MM.1S (cell line): ENCODE measurements at regions not wholly inside any gene's neighbourhood (a gene's known extent, or its start where the extent isn't known, plus 50 kb on each side); places are given as distances from the start of the nearest gene placed in this dataset.
A peak's percentile ranks its signal among the peaks of the same experiment; 100 is the strongest.

Experiments used
- DNase-seq: peaks from one replicate; pipeline ENCODE4 v3.0.0-alpha.2; 2015
- H2AFZ ChIP-seq: fragments of 300-600 bp; sonication (generic); 2 replicates; pipeline ENCODE4 v1.6.0; 2016; ENCODE audit warnings: antibody characterized with exemption, low read length
- H3F3A ChIP-seq: fragments of 300-600 bp; sonication (generic); 2 replicates; pipeline ENCODE4 v1.6.1; 2016; ENCODE audit warnings: mild to moderate bottlenecking, antibody characterized with exemption, low read length, moderate library complexity, mixed read lengths; ENCODE audit not compliant: insufficient read depth
- H3K27ac ChIP-seq: fragments of 300-600 bp; sonication (generic); 2 replicates; pipeline ENCODE4 v1.5.1; 2016; ENCODE audit warnings: mild to moderate bottlenecking, low read length
- H3K27me3 ChIP-seq: fragments of 300-600 bp; sonication (generic); replicated peaks from 2 replicates; pipeline ENCODE4 v1.6.0; 2016; ENCODE audit warnings: low read length; ENCODE audit not compliant: insufficient read depth
- H3K36me3 ChIP-seq: fragments of 300-600 bp; sonication (generic); replicated peaks from 2 replicates; pipeline ENCODE4 v1.6.1; 2016; ENCODE audit warnings: mild to moderate bottlenecking, low read length, mixed read lengths; ENCODE audit not compliant: insufficient read depth
- H3K4me1 ChIP-seq: fragments of 300-600 bp; sonication (generic); 2 replicates; pipeline ENCODE4 v1.6.1; 2016; ENCODE audit warnings: low read length, mixed read lengths
- H3K4me2 ChIP-seq: fragments of 300-600 bp; sonication (generic); 2 replicates; pipeline ENCODE4 v1.6.0; 2016; ENCODE audit warnings: low read depth, low read length
- H3K4me3 ChIP-seq: fragments of 300-600 bp; sonication (generic); 2 replicates; pipeline ENCODE4 v1.5.1; 2016; ENCODE audit warnings: low read length, mixed read lengths
- H3K79me2 ChIP-seq: fragments of 300-600 bp; sonication (generic); 2 replicates; pipeline ENCODE4 v1.6.1; 2016; ENCODE audit warnings: mixed run types, low read length, mixed read lengths
- H3K9ac ChIP-seq: fragments of 300-600 bp; sonication (generic); 2 replicates; pipeline ENCODE4 v1.6.1; 2016; ENCODE audit warnings: low read length, mixed read lengths
- H3K9me2 ChIP-seq: fragments of 300-600 bp; sonication (generic); replicated peaks from 2 replicates; pipeline ENCODE4 v1.6.1; 2016; ENCODE audit warnings: mild to moderate bottlenecking, low read length, mixed read lengths; ENCODE audit not compliant: insufficient read depth
- H3K9me3 ChIP-seq: fragments of 300-600 bp; sonication (generic); replicated peaks from 2 replicates; pipeline ENCODE4 v1.6.1; 2016; ENCODE audit warnings: mild to moderate bottlenecking, low read length, mixed read lengths; ENCODE audit not compliant: insufficient read depth
- H4K20me1 ChIP-seq: fragments of 300-600 bp; sonication (generic); 2 replicates; pipeline ENCODE4 v1.6.1; 2016; ENCODE audit warnings: mild to moderate bottlenecking, low read length, moderate library complexity, mixed read lengths; ENCODE audit not compliant: insufficient read depth
- EZH2 ChIP-seq: fragments of 300-600 bp; sonication (generic); optimal IDR thresholded peaks from 2 replicates; pipeline ENCODE3; 2017; ENCODE audit warnings: low read depth, mild to moderate bottlenecking, antibody characterized with exemption, low read length, mixed read lengths
- EZH2phosphoT487 ChIP-seq: fragments of 300-600 bp; sonication (generic); IDR thresholded peaks from 2 replicates; pipeline ENCODE4 v1.6.1; 2018; ENCODE audit warnings: antibody characterized with exemption, low read length
- TF ChIP-seq, protein P1 (sequence below): fragments of 300-600 bp; sonication (generic); IDR thresholded peaks from 2 replicates; pipeline ENCODE4 v1.5.1; 2016; ENCODE audit warnings: antibody characterized with exemption, low read length, mixed read lengths

- no peaks in the 10 kb centered on the region for H3K4me1 ChIP-seq
- H3K9ac ChIP-seq, result no peak overlapping the region
- no peaks in the 10 kb centered on the region for H3K9me2 ChIP-seq
- no peaks in the 10 kb centered on the region for H3K36me3 ChIP-seq
- no peak overlapping the region for H3K4me3 ChIP-seq
- H4K20me1 ChIP-seq, result no peaks in the 10 kb centered on the region
- no peak overlapping the region for H3K27ac ChIP-seq
- no peaks in the 10 kb centered on the region for H3K79me2 ChIP-seq
- DNase-seq, result no peak
- H3K9me3 ChIP-seq, result no peaks in the 10 kb centered on the region
- no peaks in the 10 kb centered on the region for H3F3A ChIP-seq
- H2AFZ ChIP-seq, result no peak overlapping the region
- no peak overlapping the region for H3K4me2 ChIP-seq
- H3K27me3 ChIP-seq, result no peaks in the 10 kb centered on the region
- TF ChIP-seq EZH2, result no peak
- TF ChIP-seq, protein P1, sequence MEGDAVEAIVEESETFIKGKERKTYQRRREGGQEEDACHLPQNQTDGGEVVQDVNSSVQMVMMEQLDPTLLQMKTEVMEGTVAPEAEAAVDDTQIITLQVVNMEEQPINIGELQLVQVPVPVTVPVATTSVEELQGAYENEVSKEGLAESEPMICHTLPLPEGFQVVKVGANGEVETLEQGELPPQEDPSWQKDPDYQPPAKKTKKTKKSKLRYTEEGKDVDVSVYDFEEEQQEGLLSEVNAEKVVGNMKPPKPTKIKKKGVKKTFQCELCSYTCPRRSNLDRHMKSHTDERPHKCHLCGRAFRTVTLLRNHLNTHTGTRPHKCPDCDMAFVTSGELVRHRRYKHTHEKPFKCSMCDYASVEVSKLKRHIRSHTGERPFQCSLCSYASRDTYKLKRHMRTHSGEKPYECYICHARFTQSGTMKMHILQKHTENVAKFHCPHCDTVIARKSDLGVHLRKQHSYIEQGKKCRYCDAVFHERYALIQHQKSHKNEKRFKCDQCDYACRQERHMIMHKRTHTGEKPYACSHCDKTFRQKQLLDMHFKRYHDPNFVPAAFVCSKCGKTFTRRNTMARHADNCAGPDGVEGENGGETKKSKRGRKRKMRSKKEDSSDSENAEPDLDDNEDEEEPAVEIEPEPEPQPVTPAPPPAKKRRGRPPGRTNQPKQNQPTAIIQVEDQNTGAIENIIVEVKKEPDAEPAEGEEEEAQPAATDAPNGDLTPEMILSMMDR, result no peak
- TF ChIP-seq EZH2phosphoT487, result no peak
Observed at GRCh38 chr6:95354551-95354950, 222.8 kb upstream of the MANEA start.

DNA sequence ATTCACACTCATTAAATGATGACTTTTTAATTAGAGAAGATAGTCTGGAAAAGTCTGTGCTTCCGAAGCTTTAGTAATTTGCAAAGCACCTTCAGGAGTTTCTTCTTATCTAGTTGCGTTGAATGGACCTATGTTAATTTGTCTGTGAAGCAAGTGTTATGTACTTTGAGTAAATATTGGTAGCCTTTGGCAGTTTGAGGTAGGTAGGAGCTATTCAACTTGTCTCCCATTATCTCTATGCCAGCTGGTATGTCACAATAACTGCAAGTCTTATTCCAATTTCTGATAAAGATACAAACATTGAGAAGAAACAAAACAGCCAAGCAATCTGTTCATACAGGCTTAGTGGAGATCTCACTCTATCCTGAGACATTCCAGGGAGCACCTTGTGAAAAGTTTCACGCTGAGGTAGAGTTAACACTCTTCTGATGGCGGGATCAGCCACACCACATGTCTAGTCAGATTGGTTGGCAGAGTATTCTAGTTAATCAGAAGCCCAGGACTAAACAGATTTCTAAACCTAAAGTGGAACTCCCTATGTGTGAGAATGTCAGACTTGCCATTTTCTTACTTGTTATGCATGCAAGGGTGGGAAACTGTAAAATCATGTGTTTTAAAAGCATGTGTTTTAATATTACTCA is 219.8 kb upstream of the MANEA start:
- H3K9ac ChIP-seq, result no peak overlapping the region

DNA sequence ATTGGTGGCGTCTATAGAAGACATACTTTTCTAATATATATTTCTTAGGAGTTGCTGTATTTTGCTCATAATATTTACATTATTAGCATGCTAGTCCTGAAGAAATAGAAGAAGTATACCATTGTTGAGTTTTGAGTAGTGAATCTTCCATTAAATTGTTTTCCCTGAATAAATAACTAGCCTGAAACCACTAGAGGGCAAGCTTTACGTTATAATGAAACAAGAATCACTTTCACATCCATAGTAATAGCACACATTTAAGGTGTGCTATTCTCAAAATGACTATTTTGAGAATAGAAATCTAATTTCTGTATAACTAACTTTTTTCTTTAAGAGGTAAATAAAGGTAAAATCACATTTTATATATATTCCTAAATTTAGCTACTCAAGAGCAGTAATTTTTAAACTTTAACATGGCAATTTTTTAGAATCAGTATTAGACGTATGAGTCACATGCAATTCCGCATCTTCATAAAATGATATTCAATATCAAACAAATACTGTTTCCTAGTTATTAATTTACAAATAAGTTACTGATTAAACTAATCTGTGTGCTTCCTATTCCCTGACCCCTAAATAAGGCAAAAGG is 213.2 kb upstream of the MANEA start:
- Histone ChIP-seq H3K4me1 (no peaks in the 10 kb centered on the region), H3K27ac (no peak overlapping the region), H2AFZ (no peak overlapping the region), H3K27me3 (no peaks in the 10 kb centered on the region), H3K9me3 (no peaks in the 10 kb centered on the region), H3K79me2 (no peaks in the 10 kb centered on the region), H3K36me3 (no peaks in the 10 kb centered on the region), H3K9me2 (no peaks in the 10 kb centered on the region), H3K9ac (no peak overlapping the region), H4K20me1 (no peaks in the 10 kb centered on the region), H3K4me3 (no peak overlapping the region), H3F3A (no peaks in the 10 kb centered on the region), H3K4me2 (no peak overlapping the region)
- no peak for TF ChIP-seq EZH2
- TF ChIP-seq, protein P1, result peak; percentile 47
- peak; percentile 43 for DNase-seq

More for the DNA sequence above, 219.8 kb upstream of the MANEA start:
- Histone ChIP-seq H3K4me1 (no peaks in the 10 kb centered on the region), H3K27ac (no peak overlapping the region), H3K9me3 (no peaks in the 10 kb centered on the region), H3K79me2 (no peaks in the 10 kb centered on the region), H3K36me3 (no peaks in the 10 kb centered on the region), H3F3A (no peaks in the 10 kb centered on the region), H3K4me2 (no peak overlapping the region), H2AFZ (no peak overlapping the region), H4K20me1 (no peaks in the 10 kb centered on the region), H3K4me3 (no peak overlapping the region), H3K27me3 (no peaks in the 10 kb centered on the region), H3K9me2 (no peaks in the 10 kb centered on the region)
- no peak for DNase-seq
- TF ChIP-seq, protein P1, result no peak
- TF ChIP-seq EZH2 (no peak), EZH2phosphoT487 (no peak)
